GM23338 (cell line): ENCODE measurements at regions not wholly inside any gene's neighbourhood (a gene's known extent, or its start where the extent isn't known, plus 50 kb on each side); places are given as distances from the start of the nearest gene placed in this dataset.
A peak's percentile ranks its signal among the peaks of the same experiment; 100 is the strongest.

ENCODE experiments used
- ATAC-seq: fragments of 200-7000 bp; cut with Tn5 transposase; 3 replicates; pipeline ENCODE4 v1.9.1; 2020
- DNase-seq: peaks from one replicate; pipeline ENCODE4 v3.0.0-alpha.2; 2015; ENCODE audit warnings: low spot score
- H2AFZ ChIP-seq: fragments of 200-600 bp; sonication (generic); 2 replicates; pipeline ENCODE4 v1.8.0; 2016; ENCODE audit warnings: antibody characterized with exemption, mild to moderate bottlenecking, moderate library complexity
- H3F3A ChIP-seq: fragments of 200-600 bp; sonication (generic); replicated peaks from 2 replicates; pipeline ENCODE4 v1.8.0; 2017; ENCODE audit warnings: antibody characterized with exemption, mixed run types, low read depth
- H3K27ac ChIP-seq: fragments of 200-600 bp; sonication (generic); 2 replicates; pipeline ENCODE4 v1.6.1; 2016; ENCODE audit warnings: low read depth
- H3K27me3 ChIP-seq: fragments of 200-600 bp; sonication (generic); 2 replicates; pipeline ENCODE4 v1.8.0; 2016; ENCODE audit warnings: mild to moderate bottlenecking, mixed run types, moderate library complexity; ENCODE audit not compliant: insufficient read depth
- H3K36me3 ChIP-seq: fragments of 200-600 bp; sonication (generic); 2 replicates; pipeline ENCODE4 v1.8.0; 2016; ENCODE audit warnings: mild to moderate bottlenecking; ENCODE audit not compliant: insufficient read depth
- H3K4me1 ChIP-seq: fragments of 200-600 bp; sonication (generic); 2 replicates; pipeline ENCODE4 v1.8.0; 2016; ENCODE audit warnings: mild to moderate bottlenecking, moderate library complexity; ENCODE audit not compliant: insufficient read depth
- H3K4me2 ChIP-seq: fragments of 200-600 bp; sonication (generic); 2 replicates; pipeline ENCODE4 v1.7.1; 2017; ENCODE audit warnings: mixed run types
- H3K4me3 ChIP-seq: fragments of 200-600 bp; sonication (generic); 2 replicates; pipeline ENCODE4 v1.6.1; 2016; ENCODE audit warnings: mixed run types
- H3K79me2 ChIP-seq: fragments of 200-600 bp; sonication (generic); replicated peaks from 2 replicates; pipeline ENCODE4 v1.8.0; 2017; ENCODE audit warnings: mild to moderate bottlenecking; ENCODE audit not compliant: insufficient read depth
- H3K9me2 ChIP-seq: fragments of 200-600 bp; sonication (generic); 2 replicates; pipeline ENCODE4 v1.8.0; 2017; ENCODE audit not compliant: insufficient read depth
- H4K20me1 ChIP-seq: fragments of 200-600 bp; sonication (generic); replicated peaks from 2 replicates; pipeline ENCODE4 v1.8.0; 2017; ENCODE audit warnings: mild to moderate bottlenecking; ENCODE audit not compliant: insufficient read depth
- H3K27ac Mint-ChIP-seq: 2 replicates; pipeline ENCODE4 v1.8.0; 2020; ENCODE audit warnings: inconsistent platforms, mild to moderate bottlenecking, moderate library complexity, mixed read lengths
- H3K27me3 Mint-ChIP-seq: 3 replicates; pipeline ENCODE4 v1.8.0; 2022; ENCODE audit warnings: low read depth, mild to moderate bottlenecking, moderate library complexity, mixed read lengths, inconsistent platforms; ENCODE audit not compliant: insufficient read depth, poor library complexity
- H3K36me3 Mint-ChIP-seq: 3 replicates; pipeline ENCODE4 v1.8.0; 2021; ENCODE audit warnings: low read depth, mild to moderate bottlenecking, inconsistent platforms, moderate library complexity, mixed read lengths
- H3K4me1 Mint-ChIP-seq: 3 replicates; pipeline ENCODE4 v1.8.0; 2020; ENCODE audit warnings: mild to moderate bottlenecking, inconsistent platforms, mixed read lengths
- H3K4me3 Mint-ChIP-seq: 3 replicates; pipeline ENCODE4 v1.8.0; 2021; ENCODE audit warnings: moderate library complexity, mild to moderate bottlenecking, inconsistent platforms, mixed read lengths
- H3K9me3 Mint-ChIP-seq: 3 replicates; pipeline ENCODE4 v1.8.0; 2020; ENCODE audit warnings: moderate library complexity, mild to moderate bottlenecking, inconsistent platforms, mixed read lengths
- CREB1 ChIP-seq: fragments of 250-450 bp; sonication (Bioruptor Pico); IDR thresholded peaks from 2 replicates; pipeline ENCODE4 v1.5.0; 2020; ENCODE audit warnings: low read depth, mild to moderate bottlenecking, moderate library complexity
- CTCF ChIP-seq, 2 experiments: fragments of 200-600 bp in 1 of 2; sonication (generic) in 1 of 2; conservative IDR thresholded peaks; 2 replicates each; pipeline versions ENCODE4 v1.5.1 to v1.6.1; 2016 to 2017; ENCODE audit warnings: antibody characterized with exemption in 2 of 2, low read depth in 2 of 2, mild to moderate bottlenecking in 2 of 2, moderate library complexity in 1 of 2
- EZH2phosphoT487 ChIP-seq: fragments of 200-600 bp; sonication (generic); IDR thresholded peaks from one replicate; pipeline ENCODE4 v1.8.1; 2018; ENCODE audit warnings: antibody characterized with exemption; ENCODE audit not compliant: unreplicated experiment
- JUNB ChIP-seq: IDR thresholded peaks from one replicate; pipeline ENCODE4 v1.6.1; 2016; ENCODE audit warnings: antibody characterized with exemption; ENCODE audit not compliant: unreplicated experiment
- NANOG ChIP-seq: IDR thresholded peaks from 2 replicates; pipeline ENCODE4 v1.6.1; 2016; ENCODE audit warnings: antibody characterized with exemption, borderline replicate concordance
- POLR2AphosphoS5 ChIP-seq: IDR thresholded peaks from 2 replicates; pipeline ENCODE4 v1.6.1; 2016; ENCODE audit warnings: antibody characterized with exemption, low read depth
- REST ChIP-seq: IDR thresholded peaks from one replicate; pipeline ENCODE4 v1.6.1; 2018; ENCODE audit warnings: antibody characterized with exemption; ENCODE audit not compliant: unreplicated experiment
- STAT1 ChIP-seq: IDR thresholded peaks from one replicate; pipeline ENCODE4 v1.6.1; 2016; ENCODE audit warnings: antibody characterized with exemption; ENCODE audit not compliant: unreplicated experiment
- ZNF114 ChIP-seq: fragments of 250-450 bp; sonication (Bioruptor Pico); IDR thresholded peaks from 2 replicates; pipeline ENCODE4 v1.5.0; 2020; ENCODE audit warnings: mild to moderate bottlenecking, moderate library complexity
- ZNF331 ChIP-seq: fragments of 250-450 bp; sonication (Bioruptor Pico); IDR thresholded peaks from 2 replicates; pipeline ENCODE4 v1.5.0; 2020; ENCODE audit warnings: low read depth, mild to moderate bottlenecking, moderate library complexity

- H3K4me2 ChIP-seq: no peak overlapping the region
- H3K4me1 Mint-ChIP-seq: peaks cover 27% of the 10 kb centered on the region
- no peak overlapping the region for H3K4me3 ChIP-seq
- no peak overlapping the region for H3K4me3 Mint-ChIP-seq
- H3K27ac Mint-ChIP-seq: no peak overlapping the region
- no peaks in the 10 kb centered on the region for H3K36me3 Mint-ChIP-seq
- no peak for DNase-seq
- H3K27me3 Mint-ChIP-seq: peaks cover 1% of the 10 kb centered on the region
- no peak for ATAC-seq
- no peaks in the 10 kb centered on the region for H3K79me2 ChIP-seq
- H3K27me3 ChIP-seq: no peaks in the 10 kb centered on the region
- H2AFZ ChIP-seq: no peak overlapping the region
- H3K36me3 ChIP-seq: no peaks in the 10 kb centered on the region
- H3K27ac ChIP-seq: no peak overlapping the region
- peaks cover 2% of the 10 kb centered on the region; the same call in 1 of the 2 replicates for H3K4me1 ChIP-seq
- TF ChIP-seq CTCF (conservative IDR thresholded peaks at IDR 0.05; ENCODE audit: low read depth in 2 of 2) (no peak), STAT1 (no peak)
- H3K9me2 ChIP-seq: no peaks in the 10 kb centered on the region
- H4K20me1 ChIP-seq: no peaks in the 10 kb centered on the region
- no peaks in the 10 kb centered on the region for H3K9me3 Mint-ChIP-seq
- H3F3A ChIP-seq: no peaks in the 10 kb centered on the region
Observed at GRCh38 chr4:159008671-159009070, 94.2 kb upstream of the RAPGEF2 start.

- H3K27me3 Mint-ChIP-seq: peaks cover 1% of the 10 kb centered on the region
Observed at GRCh38 chr4:159009521-159009920, 93.4 kb upstream of the RAPGEF2 start.

More at GRCh38 chr4:159009521-159009920, 93.4 kb upstream of the RAPGEF2 start:
- Mint-ChIP-seq H3K4me1 (peaks cover 30% of the 10 kb centered on the region), H3K4me3 (no peak overlapping the region), H3K9me3 (no peaks in the 10 kb centered on the region), H3K27ac (no peak overlapping the region), H3K36me3 (no peaks in the 10 kb centered on the region)
- no peak overlapping the region for H3K4me2 ChIP-seq
- H3K4me3 ChIP-seq: no peak overlapping the region
- peak overlapping the region; percentile 40; the same call in 1 of the 2 replicates for H2AFZ ChIP-seq
- no peaks in the 10 kb centered on the region; the same call in 1 of the 2 replicates for H3K4me1 ChIP-seq
- H3K27me3 ChIP-seq: no peaks in the 10 kb centered on the region
- no peak for DNase-seq
- H3K27ac ChIP-seq: no peak overlapping the region
- H3F3A ChIP-seq: no peaks in the 10 kb centered on the region
- H3K79me2 ChIP-seq: no peaks in the 10 kb centered on the region
- no peak for ATAC-seq
- TF ChIP-seq NANOG (no peak), EZH2phosphoT487 (no peak), ZNF331 (CRISPR knock-in tag) (no peak), POLR2AphosphoS5 (no peak), JUNB (no peak), STAT1 (no peak), REST (no peak), CREB1 (no peak), ZNF114 (CRISPR knock-in tag) (no peak)
- H4K20me1 ChIP-seq: no peaks in the 10 kb centered on the region
- H3K36me3 ChIP-seq: no peaks in the 10 kb centered on the region
- H3K9me2 ChIP-seq: no peaks in the 10 kb centered on the region
